Neuronal stem cell (in vitro differentiated cells): ENCODE measurements at regions not wholly inside any gene's neighbourhood (a gene's known extent, or its start where the extent isn't known, plus 50 kb on each side); places are given as distances from the start of the nearest gene placed in this dataset.

Source experiments
- DNase-seq: peaks from one replicate; pipeline ENCODE4 v3.0.0-alpha.2; 2013; ENCODE audit warnings: low spot score
- H2AFZ ChIP-seq: one replicate; pipeline ENCODE4 v1.6.1; 2013; ENCODE audit warnings: mild to moderate bottlenecking, low read length, inconsistent platforms
- H2AK5ac ChIP-seq: 2 replicates; pipeline ENCODE4 v1.6.1; 2013; ENCODE audit warnings: low read depth, mild to moderate bottlenecking, inconsistent platforms, low read length, moderate library complexity, mixed read lengths
- H2BK120ac ChIP-seq: 2 replicates; pipeline ENCODE4 v1.6.1; 2013; ENCODE audit warnings: low read depth, mild to moderate bottlenecking, inconsistent platforms, low read length, moderate library complexity, mixed read lengths
- H2BK12ac ChIP-seq: one replicate; pipeline ENCODE4 v1.6.1; 2013; ENCODE audit warnings: low read length, inconsistent platforms
- H2BK15ac ChIP-seq: 2 replicates; pipeline ENCODE4 v1.6.1; 2013; ENCODE audit warnings: mild to moderate bottlenecking, low read length, inconsistent platforms, mixed read lengths
- H2BK5ac ChIP-seq: one replicate; pipeline ENCODE4 v1.6.1; 2013; ENCODE audit warnings: inconsistent platforms, mild to moderate bottlenecking, low read length, moderate library complexity
- H3K14ac ChIP-seq: one replicate; pipeline ENCODE4 v1.6.1; 2013; ENCODE audit warnings: low read length, inconsistent platforms
- H3K18ac ChIP-seq: 2 replicates; pipeline ENCODE4 v1.6.1; 2013; ENCODE audit warnings: low read length, inconsistent platforms
- H3K23ac ChIP-seq: 2 replicates; pipeline ENCODE4 v1.6.1; 2013; ENCODE audit warnings: low read depth, mild to moderate bottlenecking, mixed read lengths, low read length, inconsistent platforms; ENCODE audit not compliant: poor library complexity
- H3K27ac ChIP-seq: replicated peaks from 3 replicates; pipeline ENCODE4 v1.5.1; 2013; ENCODE audit warnings: low read length, inconsistent platforms
- H3K27me3 ChIP-seq, 3 experiments: 2 replicates each; pipeline ENCODE4 v1.6.1; 2013; ENCODE audit warnings: low read length in 3 of 3, mild to moderate bottlenecking in 2 of 3, inconsistent platforms in 1 of 3, low read depth in 1 of 3, mixed read lengths in 1 of 3, moderate library complexity in 1 of 3; ENCODE audit not compliant: control insufficient read depth in 3 of 3, insufficient read depth in 3 of 3
- H3K36me3 ChIP-seq, 2 donors: replicated peaks in 1 of 2; 2 replicates each; pipeline ENCODE4 v1.6.1; 2013; ENCODE audit warnings: low read length in 2 of 2; ENCODE audit not compliant: control insufficient read depth in 2 of 2, insufficient read depth in 2 of 2
- H3K4ac ChIP-seq: 2 replicates; pipeline ENCODE4 v1.6.1; 2013; ENCODE audit warnings: inconsistent platforms, mild to moderate bottlenecking, low read length, moderate library complexity
- H3K4me1 ChIP-seq, 2 donors: 1 replicate in 1 of 2; 2 replicates in 1 of 2; pipeline ENCODE4 v1.6.1; 2013; ENCODE audit warnings: low read length in 2 of 2, low read depth in 1 of 2; ENCODE audit not compliant: control insufficient read depth in 2 of 2, insufficient read depth in 1 of 2
- H3K4me2 ChIP-seq: one replicate; pipeline ENCODE4 v1.6.1; 2013; ENCODE audit warnings: mild to moderate bottlenecking, low read length, inconsistent platforms; ENCODE audit not compliant: insufficient read depth, poor library complexity, severe bottlenecking
- H3K4me3 ChIP-seq, 2 donors: 2 replicates each; pipeline ENCODE4 v1.5.1; 2013; ENCODE audit warnings: low read length in 2 of 2, mild to moderate bottlenecking in 2 of 2, inconsistent platforms in 1 of 2, moderate library complexity in 1 of 2
- H3K79me1 ChIP-seq: one replicate; pipeline ENCODE4 v1.6.1; 2013; ENCODE audit warnings: low read depth, mild to moderate bottlenecking, inconsistent platforms, low read length, moderate library complexity
- H3K9ac ChIP-seq: one replicate; pipeline ENCODE4 v1.6.1; 2013; ENCODE audit warnings: mild to moderate bottlenecking, low read depth, low read length, inconsistent platforms; ENCODE audit not compliant: poor library complexity
- H3K9me3 ChIP-seq, 2 donors: replicated peaks in 1 of 2; 2 replicates each; pipeline versions ENCODE3 to v1.6.1; 2013; ENCODE audit warnings: low read length in 2 of 2, mild to moderate bottlenecking in 2 of 2, inconsistent platforms in 1 of 2, low read depth in 1 of 2, mixed read lengths in 1 of 2, moderate library complexity in 1 of 2; ENCODE audit not compliant: control insufficient read depth in 2 of 2, insufficient read depth in 1 of 2
- H4K8ac ChIP-seq: one replicate; pipeline ENCODE4 v1.6.1; 2013; ENCODE audit warnings: low read depth, mild to moderate bottlenecking, inconsistent platforms, low read length, moderate library complexity
- H4K91ac ChIP-seq: one replicate; pipeline ENCODE4 v1.6.1; 2013; ENCODE audit warnings: low read length, low read depth, mild to moderate bottlenecking, inconsistent platforms; ENCODE audit not compliant: poor library complexity
- WGBS, 2 donors: extraction: QIAGEN DNeasy Blood & Tissue Kit; methylation state at CpG; one replicate each; pipeline ENCODE4 v1.1.7; 2013; ENCODE audit warnings: missing lambda C conversion rate in 2 of 2, mixed read lengths in 1 of 2; ENCODE audit not compliant: insufficient read length in 2 of 2, insufficient replicate concordance in 1 of 2; ENCODE audit errors: extremely low coverage in 2 of 2; 5-methylcytosine and 5-hydroxymethylcytosine counted together

DNA sequence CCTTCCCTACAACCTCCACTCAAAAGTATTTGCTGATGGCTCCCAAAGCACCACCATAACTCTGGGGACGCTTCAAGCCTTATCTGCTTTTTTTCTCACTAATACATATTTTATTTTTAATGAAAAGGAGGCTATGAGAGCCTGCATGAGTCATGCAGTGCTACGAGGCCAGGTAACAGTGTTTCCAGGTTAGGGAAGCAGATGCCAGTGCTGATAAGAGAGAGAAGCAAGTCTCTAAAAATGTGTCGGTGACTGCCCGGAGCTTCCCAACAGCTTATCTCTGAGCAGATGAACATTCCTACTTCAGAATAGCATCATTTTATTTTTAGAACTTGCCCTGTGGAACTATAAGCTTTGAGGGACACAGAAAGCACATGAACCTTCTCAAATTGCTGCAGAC lies 931.5 kb downstream of the CCSER2 start:
- Histone ChIP-seq H3K4me2 (no peak overlapping the region), H2BK120ac (no peak overlapping the region), H4K8ac (no peak overlapping the region), H2AFZ (no peak overlapping the region), H3K18ac (no peak overlapping the region), H3K23ac (no peak overlapping the region), H2BK15ac (no peak overlapping the region), H2AK5ac (no peak overlapping the region), H3K4me3 (no peak overlapping the region), H2BK12ac (no peak overlapping the region), H2BK5ac (no peak overlapping the region), H3K4ac (no peak overlapping the region), H3K14ac (no peak overlapping the region), H3K27ac (no peak overlapping the region), H3K4me1 (no peaks in the 10 kb centered on the region), H3K36me3 (no peaks in the 10 kb centered on the region), H3K79me1 (no peaks in the 10 kb centered on the region), H3K9me3 (no peaks in the 10 kb centered on the region), H3K27me3 (no peaks in the 10 kb centered on the region), H3K9ac (no peak overlapping the region), H4K91ac (no peak overlapping the region)
- no peak for DNase-seq
- no CpG with 5 or more reads among the region's 4 CpGs for WGBS, 2 donors

DNA sequence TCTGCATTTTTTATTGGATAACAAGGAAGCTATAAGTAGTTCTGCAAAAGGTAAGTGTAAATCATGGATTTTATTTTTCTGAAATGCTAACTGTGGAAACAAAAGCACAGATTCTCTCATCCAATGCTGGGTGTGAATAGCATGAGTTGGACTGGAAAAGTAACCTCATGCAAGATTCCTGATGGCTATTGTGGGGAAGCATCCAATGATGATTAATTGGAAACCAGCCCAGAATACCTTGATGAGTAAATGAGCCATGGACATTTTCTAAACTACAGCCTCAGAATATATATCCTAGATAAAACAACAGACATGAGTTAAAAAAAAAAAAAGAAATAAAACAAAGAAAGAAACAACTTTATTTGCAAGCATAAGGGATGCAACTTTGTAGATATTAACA lies 934.6 kb downstream of the CCSER2 start:
- Histone ChIP-seq H4K8ac (no peak overlapping the region), H3K79me1 (no peaks in the 10 kb centered on the region), H3K4me3 (no peak overlapping the region), H2BK5ac (no peak overlapping the region), H3K14ac (no peak overlapping the region), H2BK15ac (no peak overlapping the region), H2BK12ac (no peak overlapping the region), H3K18ac (no peak overlapping the region), H3K9me3 (no peaks in the 10 kb centered on the region), H2BK120ac (no peak overlapping the region), H3K27ac (no peak overlapping the region), H2AFZ (no peak overlapping the region), H3K36me3 (no peaks in the 10 kb centered on the region), H3K27me3 (no peaks in the 10 kb centered on the region), H3K9ac (no peak overlapping the region), H3K23ac (no peak overlapping the region), H3K4me1 (no peaks in the 10 kb centered on the region), H4K91ac (no peak overlapping the region), H3K4me2 (no peak overlapping the region), H2AK5ac (no peak overlapping the region), H3K4ac (no peak overlapping the region)
- no peak for DNase-seq

DNA sequence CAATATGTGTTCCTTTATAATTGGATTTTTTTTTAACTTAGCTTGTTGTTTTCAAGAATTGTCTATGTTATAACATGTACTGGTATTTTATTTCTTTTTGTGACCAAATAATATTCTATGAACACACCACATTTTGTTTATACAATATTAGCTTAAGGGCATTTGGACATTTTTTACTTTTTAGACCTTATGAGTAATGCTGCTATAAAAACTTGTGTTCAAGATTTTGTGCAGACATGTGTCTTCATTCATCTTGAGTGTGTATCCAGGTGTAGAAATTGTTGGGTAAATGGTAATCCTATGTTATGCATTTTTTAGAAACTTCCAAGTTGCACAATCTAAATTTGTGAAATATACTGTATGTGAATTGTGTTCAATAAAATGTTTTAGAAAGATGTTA lies 936.7 kb downstream of the CCSER2 start:
- Histone ChIP-seq H3K36me3 (no peaks in the 10 kb centered on the region), H2BK12ac (no peak overlapping the region), H3K9ac (no peak overlapping the region), H2AK5ac (no peak overlapping the region), H3K23ac (no peak overlapping the region), H3K14ac (no peak overlapping the region), H2BK15ac (no peak overlapping the region), H3K27ac (no peak overlapping the region), H3K27me3 (no peaks in the 10 kb centered on the region), H3K9me3 (no peaks in the 10 kb centered on the region), H3K4me2 (no peak overlapping the region), H2AFZ (no peak overlapping the region), H3K4me1 (no peaks in the 10 kb centered on the region), H3K18ac (no peak overlapping the region), H2BK5ac (no peak overlapping the region), H3K4me3 (no peak overlapping the region), H4K8ac (no peak overlapping the region), H3K4ac (no peak overlapping the region), H2BK120ac (no peak overlapping the region), H3K79me1 (no peaks in the 10 kb centered on the region), H4K91ac (no peak overlapping the region)
- no peak for DNase-seq

DNA sequence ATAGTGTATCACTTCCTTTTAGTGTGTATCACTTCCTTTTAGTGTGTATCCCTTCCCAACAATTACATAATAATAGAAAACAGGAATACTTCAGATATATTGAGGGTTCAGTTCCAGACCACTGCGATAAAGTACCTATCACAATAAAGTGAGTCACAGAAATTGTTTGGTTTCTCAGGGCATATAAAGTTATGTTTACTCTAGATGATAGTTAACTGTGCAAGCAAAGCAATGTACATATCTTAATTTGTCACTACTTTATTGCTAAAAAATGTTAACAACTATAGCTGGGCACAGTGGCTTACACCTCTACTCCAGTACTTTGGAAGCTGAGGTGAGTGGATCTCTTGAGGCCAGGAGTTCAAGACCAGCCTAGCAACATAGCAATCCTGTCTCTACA lies 938.4 kb downstream of the CCSER2 start:
- Histone ChIP-seq H3K79me1 (no peaks in the 10 kb centered on the region), H3K4me3 (no peak overlapping the region), H3K9ac (no peak overlapping the region), H3K14ac (no peak overlapping the region), H3K4ac (no peak overlapping the region), H2BK15ac (no peak overlapping the region), H4K8ac (no peak overlapping the region), H3K27ac (no peak overlapping the region), H3K9me3 (no peaks in the 10 kb centered on the region), H2BK12ac (no peak overlapping the region), H2BK120ac (no peak overlapping the region), H3K27me3 (no peaks in the 10 kb centered on the region), H3K4me1 (no peaks in the 10 kb centered on the region), H4K91ac (no peak overlapping the region), H2BK5ac (no peak overlapping the region), H3K18ac (no peak overlapping the region), H3K4me2 (no peak overlapping the region), H2AK5ac (no peak overlapping the region), H3K36me3 (no peaks in the 10 kb centered on the region), H3K23ac (no peak overlapping the region), H2AFZ (no peak overlapping the region)
- no CpG with 5 or more reads among the region's 1 CpG for WGBS, 2 donors
- no peak for DNase-seq
